GM18909 (cell line): ENCODE measurements at regions not wholly inside any gene's neighbourhood (a gene's known extent, or its start where the extent isn't known, plus 50 kb on each side); places are given as distances from the start of the nearest gene placed in this dataset.
"Not testable (repeated sequence)": the region's sequence is repeated elsewhere in the genome, so short reads cannot be mapped to it uniquely, and the experiment has no call there.

Experiments used
- ATAC-seq: cut with Tn5 transposase; IDR thresholded peaks from one replicate; pipeline ENCODE4 v1.9.1; 2021; ENCODE audit warnings: mild to moderate bottlenecking; ENCODE audit not compliant: unreplicated experiment, poor library complexity

DNA sequence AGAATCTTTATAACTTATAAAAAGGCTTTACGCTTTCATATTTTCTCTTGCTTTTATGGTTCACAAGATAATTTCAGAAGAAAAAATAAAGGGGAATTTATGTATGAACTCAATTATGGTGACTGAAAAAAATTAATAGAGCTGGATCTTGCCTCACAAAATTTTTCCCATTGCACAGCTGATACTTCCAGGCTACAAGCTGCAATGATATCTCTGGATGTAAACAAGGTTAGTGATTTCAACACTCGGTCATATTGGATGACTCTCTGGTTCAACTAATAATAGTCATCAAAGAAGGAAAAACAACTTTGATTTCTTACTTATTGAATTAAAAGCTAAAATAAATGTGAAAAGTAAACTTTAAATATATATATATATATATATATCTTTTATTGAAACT, 868.0 kb downstream of the FAT4 start:
- no peak for ATAC-seq

DNA sequence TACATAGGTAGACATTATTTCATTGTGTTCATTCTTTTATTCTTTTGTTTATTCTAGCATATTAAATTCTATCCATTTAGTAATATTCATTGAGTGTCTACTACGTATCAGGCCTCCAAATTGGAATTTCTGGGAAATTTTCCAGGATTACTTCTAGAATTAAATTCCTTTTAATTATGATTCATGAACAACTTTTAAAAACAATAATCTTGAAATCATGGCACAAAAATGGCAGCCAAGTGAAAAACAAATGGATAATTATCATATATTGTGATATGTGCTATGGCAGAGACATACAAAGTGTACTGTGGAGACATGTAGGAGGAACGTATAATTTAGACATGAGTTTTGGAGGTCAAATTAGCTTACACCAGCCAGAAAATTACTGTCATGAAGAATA, 868.5 kb downstream of the FAT4 start:
- ATAC-seq: no peak

DNA sequence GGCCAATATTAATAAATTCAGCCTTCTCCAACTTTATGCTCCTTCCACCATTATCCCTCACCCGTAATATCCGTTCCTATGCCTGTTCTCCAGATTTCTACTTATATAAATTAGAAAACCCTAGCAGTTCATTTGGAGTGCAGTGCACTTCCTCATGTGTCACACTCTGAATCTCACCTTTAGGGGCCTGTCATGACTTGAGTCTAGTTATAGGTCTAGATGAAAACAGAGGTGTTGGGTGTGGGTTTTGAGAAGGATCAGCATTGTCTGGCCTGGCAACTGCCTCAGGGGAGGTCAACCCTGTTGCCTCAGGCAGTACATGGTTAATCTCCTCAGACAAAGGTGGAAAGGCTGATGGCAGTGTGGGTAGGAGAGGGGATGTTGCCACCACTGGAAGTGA, 876.8 kb downstream of the FAT4 start:
- no peak for ATAC-seq

DNA sequence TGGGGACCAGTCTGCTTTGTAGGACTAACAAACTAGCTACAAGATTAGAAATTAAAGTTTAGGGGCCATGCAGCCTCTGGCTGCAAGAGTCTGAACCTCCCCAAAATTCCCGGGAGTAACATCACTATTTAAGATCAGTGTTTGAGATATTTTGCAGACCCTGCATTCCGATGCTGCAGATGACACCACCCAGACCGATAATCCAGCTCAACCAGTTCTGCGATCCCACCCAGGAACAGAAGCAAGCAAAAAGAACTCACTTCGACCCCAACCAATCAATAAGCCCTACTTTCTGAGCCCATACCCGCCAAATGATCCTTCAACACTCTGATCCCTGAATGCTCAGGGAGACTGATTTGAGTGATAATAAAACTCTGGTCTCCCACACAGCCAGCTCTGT, 877.8 kb downstream of the FAT4 start:
- ATAC-seq: no peak

DNA sequence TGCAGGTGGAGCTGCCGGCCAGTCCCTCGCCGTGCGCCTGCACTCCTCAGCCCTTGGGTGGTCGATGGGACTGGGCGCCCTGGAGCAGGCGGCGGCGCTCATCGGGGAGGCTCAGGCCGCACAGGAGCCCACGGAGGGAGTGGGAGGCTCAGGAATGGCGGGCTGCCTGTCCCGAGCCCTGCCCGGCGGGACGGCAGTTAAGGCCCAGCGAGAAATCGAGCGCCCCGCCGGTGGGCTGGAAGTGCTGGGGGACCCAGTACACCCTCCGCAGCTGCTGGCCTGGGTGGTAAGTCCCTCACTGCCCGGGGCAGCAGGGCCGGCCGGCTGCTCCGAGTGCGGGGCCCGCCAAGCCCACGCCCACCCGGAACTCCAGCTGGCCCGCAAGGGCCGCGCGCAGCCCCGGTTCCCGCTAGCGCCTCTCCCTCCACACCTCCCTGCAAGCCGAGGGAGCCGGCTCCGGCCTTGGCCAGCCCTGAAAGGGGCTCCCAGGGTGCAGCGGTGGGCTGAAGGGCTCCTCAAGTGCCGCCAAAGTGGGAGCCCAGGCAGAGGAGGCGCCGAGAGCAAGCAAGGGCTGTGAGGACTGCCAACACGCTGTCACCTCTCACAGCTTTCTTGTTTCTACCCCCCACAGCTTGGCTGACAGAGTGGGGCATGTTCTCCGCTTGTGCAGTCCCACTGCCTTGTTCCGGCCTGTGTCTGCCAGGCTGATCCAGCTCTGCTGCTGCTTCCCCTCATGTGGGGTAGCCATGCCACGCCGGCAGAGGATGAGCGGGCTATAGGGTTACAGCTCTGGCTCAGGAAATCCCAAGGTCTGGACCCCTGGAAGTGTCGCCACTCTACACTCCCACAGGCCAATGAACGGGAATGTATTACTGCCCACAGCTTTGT, 886.7 kb downstream of the FAT4 start:
- not testable (repeated sequence) for ATAC-seq

DNA sequence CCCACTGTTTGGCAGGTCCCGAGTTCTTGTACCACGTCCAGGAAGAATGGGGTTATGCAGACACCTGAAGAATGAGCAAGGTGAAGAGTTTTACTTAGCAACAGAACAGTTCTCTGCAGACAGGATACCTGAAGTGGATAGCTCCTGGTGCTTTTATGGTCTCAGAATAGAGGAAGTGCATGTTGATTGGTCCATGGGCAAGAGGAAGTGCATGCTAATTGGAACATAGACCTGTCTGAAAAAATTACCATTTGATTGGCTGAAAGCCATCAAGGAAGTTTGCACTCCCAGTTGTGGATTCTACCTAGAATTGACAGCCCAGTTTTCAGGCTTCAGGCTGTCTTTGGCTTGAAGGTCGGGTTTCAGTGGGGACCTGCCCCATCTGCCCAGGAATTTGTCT, 887.5 kb downstream of the FAT4 start:
- no peak for ATAC-seq

DNA sequence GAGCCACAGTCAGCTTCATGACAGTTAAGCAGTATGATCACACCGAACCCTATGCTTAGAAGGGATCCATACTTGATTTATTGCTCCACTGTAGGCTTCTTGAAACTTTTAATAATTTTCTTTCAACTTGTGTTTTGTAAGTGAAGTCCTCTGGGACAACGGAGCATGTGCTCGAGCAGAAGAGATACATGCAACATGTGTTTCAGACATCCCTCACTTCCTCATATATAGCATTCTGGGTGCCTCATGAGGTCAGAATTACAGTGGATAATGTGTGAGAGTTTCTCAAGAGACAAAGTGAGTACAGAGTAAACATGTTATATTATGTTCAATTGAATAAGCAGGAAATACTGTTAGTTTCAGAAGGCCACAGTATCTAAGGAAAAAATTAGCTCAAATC, 893.2 kb downstream of the FAT4 start:
- ATAC-seq: no peak

DNA sequence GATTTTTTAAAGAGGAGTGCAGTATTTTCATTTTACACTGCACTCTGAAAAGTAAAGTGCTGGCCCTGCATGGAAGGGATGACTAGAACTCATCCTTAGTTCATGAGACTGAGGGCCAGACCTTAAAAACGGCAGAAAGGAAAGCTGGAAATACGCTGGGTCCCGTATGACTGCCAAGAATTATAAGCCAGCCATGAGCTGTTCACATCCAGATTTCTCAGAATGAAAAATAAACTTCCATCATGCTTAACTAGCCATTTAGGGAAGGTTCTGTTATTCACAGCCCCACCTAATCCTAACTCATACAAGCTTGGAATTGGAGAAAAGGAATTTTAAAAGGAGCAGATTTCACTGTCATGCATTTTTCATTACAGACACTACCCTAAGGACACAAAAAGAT, 894.4 kb downstream of the FAT4 start:
- ATAC-seq: no peak

DNA sequence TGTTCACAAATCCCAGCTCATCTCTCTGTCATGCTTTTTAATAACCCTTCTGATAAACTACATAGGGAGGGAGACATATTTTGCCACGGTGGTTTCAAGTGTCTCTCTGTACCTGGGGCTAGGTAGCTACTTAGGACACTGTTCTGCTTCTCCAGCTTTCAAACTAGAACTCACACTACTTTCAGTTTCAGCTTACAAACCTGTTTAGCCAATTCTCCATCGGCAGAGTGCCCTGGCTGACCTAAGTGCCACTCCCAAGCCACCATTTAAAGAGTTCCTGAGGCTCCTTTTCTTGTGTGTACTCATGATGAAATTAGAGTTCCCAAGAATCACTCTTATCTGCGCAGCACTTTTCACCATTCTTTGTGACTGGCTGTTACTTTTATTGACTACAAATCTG, 899.2 kb downstream of the FAT4 start:
- ATAC-seq: no peak

DNA sequence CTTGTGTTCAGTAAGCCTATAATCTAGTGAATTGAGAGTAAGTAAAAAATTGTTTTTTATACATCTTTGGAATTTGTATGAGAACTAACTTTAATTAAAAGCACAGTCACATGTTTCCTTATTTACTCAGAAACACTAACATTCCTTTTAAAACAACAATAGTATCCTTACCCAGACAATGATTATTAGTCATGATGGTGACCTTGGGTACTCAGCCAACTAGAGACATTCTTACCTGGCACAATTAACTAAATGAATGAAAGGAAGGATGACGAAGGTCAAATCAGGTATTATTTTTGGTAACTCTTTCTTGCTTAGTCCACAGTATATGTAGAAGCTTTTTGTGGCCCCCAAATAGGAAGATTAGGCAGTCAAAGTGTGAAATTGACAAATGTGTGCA, 901.0 kb downstream of the FAT4 start:
- ATAC-seq: no peak

DNA sequence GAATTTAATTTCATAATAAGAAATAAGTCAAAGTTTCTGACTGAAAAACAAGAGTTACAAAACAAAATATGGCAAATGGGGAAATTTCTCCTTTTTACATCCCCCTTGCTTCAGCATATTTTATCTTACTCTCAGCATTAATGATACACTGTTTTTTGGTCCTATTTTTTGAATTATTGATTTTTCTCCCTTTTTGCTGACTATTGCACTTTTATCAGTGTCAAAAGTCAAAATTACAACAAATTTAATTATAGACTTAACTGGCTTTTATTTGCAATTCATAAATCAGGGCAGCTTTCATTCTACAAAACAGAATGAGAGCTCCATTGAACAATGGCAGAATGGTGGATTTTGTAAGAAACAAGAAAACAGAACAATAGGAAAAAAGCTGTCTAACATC, 901.9 kb downstream of the FAT4 start:
- no peak for ATAC-seq

DNA sequence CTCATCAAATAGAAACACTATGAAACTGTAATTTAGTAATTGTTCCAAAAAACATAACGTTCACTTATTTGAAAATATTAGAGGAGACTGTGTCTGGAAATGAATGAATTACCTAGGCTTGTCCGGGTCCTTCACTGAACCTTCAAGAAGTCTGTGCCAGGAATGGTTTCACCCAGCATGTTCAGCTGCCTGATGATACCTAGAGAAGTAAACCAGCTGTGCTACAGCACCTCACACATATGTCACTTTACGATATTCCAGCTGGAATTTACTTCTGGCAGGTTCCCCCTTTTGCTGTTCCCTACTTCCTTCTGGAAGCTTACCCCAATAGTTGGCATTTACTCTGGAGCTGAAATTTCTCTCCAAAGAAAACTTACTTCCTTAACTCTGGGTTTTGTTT, 906.5 kb downstream of the FAT4 start:
- ATAC-seq: no peak

DNA sequence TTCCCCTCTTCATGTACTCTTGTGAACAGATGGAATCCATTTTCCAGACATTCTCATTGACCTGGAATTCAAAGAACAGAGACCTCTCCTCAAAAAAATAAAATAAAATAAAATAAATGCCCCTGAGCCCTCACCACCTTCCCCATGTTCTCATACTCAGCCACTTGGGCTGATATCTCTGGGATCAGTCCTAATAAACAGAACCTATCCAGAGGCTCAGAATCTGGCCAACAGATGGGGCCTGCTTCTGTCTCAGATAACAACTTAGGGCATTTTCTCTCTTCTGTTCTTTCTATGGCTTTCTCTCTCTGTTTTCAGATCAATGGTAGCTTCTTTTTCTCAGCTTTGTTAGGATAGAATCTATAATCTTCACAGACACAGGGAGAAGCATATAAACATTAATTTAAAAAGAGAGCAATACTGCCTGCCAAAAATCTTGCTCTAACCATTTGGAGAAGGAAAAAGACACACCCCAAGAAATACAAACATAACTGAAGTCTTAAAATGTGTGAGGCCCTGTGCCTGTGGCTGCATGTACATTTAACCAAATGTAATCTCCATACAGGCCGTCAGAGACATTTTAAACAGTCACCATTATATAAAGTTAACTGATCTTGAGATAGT, 907.1 kb downstream of the FAT4 start:
- ATAC-seq: no peak

DNA sequence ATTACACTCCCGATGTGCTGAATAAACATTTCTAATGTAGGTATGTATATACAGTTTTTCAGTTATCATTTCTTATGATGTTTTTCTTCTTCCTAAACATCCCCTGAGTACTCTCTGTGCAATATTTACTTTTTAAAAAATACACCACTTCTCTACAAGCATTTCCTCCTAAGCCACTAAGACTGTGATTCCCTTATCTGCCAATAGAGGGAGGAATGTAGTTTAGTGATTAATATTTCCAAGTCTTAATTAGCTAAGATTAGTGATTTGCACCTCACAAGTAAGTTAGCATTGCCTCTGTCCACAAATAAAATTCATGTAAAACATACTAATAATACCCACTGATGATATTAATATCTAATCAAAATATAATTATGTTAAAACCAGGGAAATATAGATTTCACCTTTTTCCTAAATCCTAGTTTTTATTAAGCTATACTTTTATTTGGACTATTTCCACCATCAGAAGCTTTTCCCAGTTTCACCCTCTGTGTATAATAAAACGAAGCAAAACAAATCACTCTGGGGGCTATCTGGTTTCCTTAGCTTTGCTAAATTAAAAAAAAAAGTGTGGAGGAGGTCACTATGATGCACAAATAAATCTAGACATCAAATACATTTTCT, 909.1 kb downstream of the FAT4 start:
- no peak for ATAC-seq

DNA sequence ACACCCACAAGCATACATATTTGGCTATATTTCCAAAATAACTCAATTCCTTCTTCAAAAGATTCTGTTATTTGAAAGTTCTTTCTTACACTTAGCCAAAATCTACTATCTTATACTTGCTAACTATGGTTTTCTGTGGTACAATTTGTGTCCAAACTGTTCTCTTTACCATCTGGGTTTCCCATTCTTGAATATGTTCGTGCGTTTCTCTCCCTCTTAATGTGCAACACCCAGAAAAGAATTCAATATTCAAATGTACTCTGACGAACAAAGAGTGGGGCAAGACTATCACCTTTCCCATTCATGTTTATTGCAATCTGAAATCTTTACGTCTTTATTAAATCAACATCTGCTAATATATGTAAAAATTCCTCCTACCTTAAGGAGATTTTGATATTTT, 912.7 kb downstream of the FAT4 start:
- no peak for ATAC-seq

DNA sequence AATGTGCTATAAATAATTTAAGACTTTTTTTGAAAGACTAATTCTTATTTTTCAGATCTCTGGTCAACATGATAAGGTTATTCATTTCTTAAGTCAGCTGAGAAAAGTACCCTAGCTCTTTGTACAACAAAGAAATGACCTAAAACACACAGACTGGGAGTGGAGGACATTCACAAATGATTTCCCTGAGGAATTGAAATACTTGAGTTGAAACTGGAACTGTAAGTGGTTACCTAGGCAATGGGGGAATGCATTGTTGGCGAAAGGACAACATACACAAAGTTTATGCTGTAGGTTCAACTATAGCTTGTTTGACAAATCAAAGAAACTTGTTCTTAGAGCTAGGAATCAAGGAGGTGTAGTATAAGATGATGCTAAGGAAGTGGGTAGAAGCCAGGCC, 915.5 kb downstream of the FAT4 start:
- no peak for ATAC-seq

DNA sequence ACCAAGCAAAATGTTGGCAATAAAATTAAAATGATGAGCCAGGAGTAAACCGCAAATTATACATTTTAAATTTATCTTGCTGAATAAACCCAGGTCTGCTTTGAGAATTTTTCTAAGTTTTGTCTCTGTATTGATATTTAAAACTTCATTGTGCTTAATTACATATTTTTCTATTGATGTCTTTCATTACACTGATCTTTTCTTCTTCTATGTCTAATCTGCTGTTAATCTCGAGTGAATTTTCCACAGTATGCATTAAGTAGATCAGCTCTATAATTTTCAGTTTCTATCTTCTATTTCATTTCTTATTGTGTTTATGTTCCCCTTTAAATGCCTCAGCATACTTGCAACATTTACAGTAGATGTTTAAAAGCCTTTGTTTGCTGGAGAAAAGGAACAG, 918.7 kb downstream of the FAT4 start:
- ATAC-seq: no peak

DNA sequence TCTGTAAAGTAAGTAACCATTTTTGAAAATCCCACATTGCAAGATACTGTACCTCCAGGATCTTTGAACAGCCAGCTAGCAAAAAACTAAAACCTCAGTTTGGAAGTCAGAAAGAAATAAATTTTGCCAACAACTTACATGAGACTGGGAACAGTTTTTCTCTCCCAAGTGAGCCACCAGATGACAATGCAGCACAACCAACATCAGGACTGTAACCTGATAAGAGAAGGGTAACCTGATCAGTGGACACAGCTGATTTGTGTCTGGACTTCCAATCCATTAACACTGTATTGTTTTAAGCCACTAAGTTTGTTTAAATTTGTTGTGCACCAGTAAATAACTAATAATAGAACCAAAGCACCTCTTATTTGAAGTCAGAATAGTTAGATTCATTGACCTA, 923.3 kb downstream of the FAT4 start:
- no peak for ATAC-seq

DNA sequence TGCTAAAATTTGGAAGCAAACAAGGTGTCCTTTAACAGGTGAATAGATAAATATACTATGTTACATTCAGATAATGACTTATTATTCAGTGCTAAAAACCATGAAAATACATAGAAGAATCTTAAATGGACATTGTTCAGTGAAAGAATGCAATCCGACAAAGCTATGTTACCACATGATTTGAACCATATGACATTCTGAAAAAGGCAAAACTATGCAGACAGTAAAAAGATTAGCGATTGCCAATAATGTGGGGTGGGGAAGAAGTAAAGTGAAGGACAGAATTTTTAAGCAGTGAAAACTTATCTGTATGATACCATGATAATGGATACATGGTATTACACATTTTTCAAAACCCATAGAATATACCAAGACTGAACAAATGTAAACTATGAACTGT, 926.9 kb downstream of the FAT4 start:
- ATAC-seq: no peak

DNA sequence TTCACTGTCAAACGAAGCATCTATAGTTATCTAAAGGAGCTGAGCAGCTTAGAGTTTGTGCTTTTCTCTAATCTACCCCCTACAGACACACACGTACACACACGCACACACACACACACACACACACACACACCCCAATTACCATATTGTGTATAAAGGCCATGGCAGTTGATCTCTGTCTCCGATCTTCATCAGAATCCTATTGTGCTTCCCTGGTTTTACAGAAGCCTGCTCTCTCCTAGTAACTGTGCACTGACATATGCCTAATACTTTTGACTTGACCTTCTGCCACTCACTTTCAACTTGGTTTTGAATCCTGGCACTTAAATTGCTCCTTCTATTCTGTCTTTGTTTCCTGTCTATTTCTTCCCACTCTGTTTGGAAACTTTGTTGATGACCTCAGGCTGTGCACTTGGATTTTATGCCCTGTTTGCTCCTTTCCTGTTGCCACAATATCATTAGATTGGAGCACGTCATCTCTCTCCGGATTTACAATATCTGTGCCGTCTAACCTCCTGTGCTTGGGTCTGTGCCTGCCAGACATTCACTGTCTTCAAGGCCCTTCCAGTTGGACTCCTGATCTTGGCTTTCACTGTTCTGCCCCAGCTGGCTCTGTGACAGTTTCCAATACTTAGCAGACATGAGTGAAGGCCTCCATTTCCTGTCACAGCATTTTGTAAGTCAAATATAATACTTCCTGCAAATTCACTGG, 928.1 kb downstream of the FAT4 start:
- ATAC-seq: no peak

DNA sequence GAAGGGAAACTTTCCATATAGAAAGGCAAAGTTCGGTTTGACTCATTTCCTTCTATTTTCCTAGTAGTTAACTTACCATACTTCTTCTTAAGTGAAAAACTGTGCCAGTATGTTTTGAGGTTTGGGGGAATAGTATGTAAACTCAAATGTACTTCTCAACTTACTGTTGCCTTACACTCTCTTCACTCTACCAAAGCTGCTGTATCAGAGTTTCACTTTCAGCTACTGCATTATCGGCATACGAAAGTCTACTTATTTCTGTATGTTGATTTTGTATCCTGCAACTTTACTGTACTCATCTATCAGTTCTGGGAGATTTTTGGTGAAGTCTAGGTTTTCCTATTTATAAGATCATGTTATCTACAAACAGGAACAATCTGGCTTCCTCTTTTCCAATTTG, 932.7 kb downstream of the FAT4 start:
- ATAC-seq: no peak
